ENCODE measurements at regions not wholly inside any gene's neighbourhood (a gene's known extent, or its start where the extent isn't known, plus 50 kb on each side); places are given as distances from the start of the nearest gene placed in this dataset.

GRCh38 chr10:44803862-44804261 lies 107.3 kb upstream of the TMEM72 start:
- Histone ChIP-seq H3K4me3 (no peak overlapping the region), H3K4me2 (no peak overlapping the region), H3K9ac (no peak overlapping the region), H3K27me3 (no peaks in the 10 kb centered on the region), H3K9me3 (0 out of 2 replicates have a peak, but pooled peaks cover 2% of the 10 kb centered on the region), H4K20me1 (no peaks in the 10 kb centered on the region), H3K27ac (no peak overlapping the region), H3K36me3 (no peaks in the 10 kb centered on the region), H3K4me1 (peaks cover 24% of the 10 kb centered on the region)
- TF ChIP-seq Cebpa-rat (IDR thresholded peaks at IDR 0.05): no peak

GRCh38 chr10:44804661-44805060 lies 106.5 kb upstream of the TMEM72 start:
- no peaks in the 10 kb centered on the region for H3K36me3 ChIP-seq
- no peak for TF ChIP-seq Cebpa-rat (IDR thresholded peaks at IDR 0.05)
- H3K4me1 ChIP-seq: peaks cover 24% of the 10 kb centered on the region
- H3K9me3 ChIP-seq: 0 out of 2 replicates have a peak, but pooled peaks cover 4% of the 10 kb centered on the region
- H4K20me1 ChIP-seq: no peaks in the 10 kb centered on the region
- no peaks in the 10 kb centered on the region for H3K27me3 ChIP-seq
- no peak overlapping the region for H3K4me3 ChIP-seq
- no peak overlapping the region for H3K4me2 ChIP-seq
- H3K27ac ChIP-seq: no peak overlapping the region
- no peak overlapping the region for H3K9ac ChIP-seq

GRCh38 chr10:44805466-44806210 lies 105.5 kb upstream of the TMEM72 start:
- no peak for TF ChIP-seq Cebpa-rat (IDR thresholded peaks at IDR 0.05)
- H3K4me1 ChIP-seq: peaks cover 17% of the 10 kb centered on the region
- H3K4me2 ChIP-seq: 0 out of 2 replicates have a peak overlapping the region, but pooled peaks have one; percentile 10
- 0 out of 2 replicates have a peak, but pooled peaks cover 4% of the 10 kb centered on the region for H3K9me3 ChIP-seq
- H3K4me3 ChIP-seq: no peak overlapping the region
- H3K36me3 ChIP-seq: no peaks in the 10 kb centered on the region
- H3K9ac ChIP-seq: no peak overlapping the region
- no peaks in the 10 kb centered on the region for H3K27me3 ChIP-seq
- H4K20me1 ChIP-seq: no peaks in the 10 kb centered on the region
- no peak overlapping the region for H3K27ac ChIP-seq

GRCh38 chr10:44806950-44807349 lies 104.2 kb upstream of the TMEM72 start:
- H3K9me3 ChIP-seq: 0 out of 2 replicates have a peak, but pooled peaks cover 4% of the 10 kb centered on the region
- H3K27ac ChIP-seq: no peak overlapping the region
- H3K4me2 ChIP-seq: no peak overlapping the region; the same call in 1 of the 2 replicates

GRCh38 chr10:44807451-44807850 lies 103.7 kb upstream of the TMEM72 start:
- TF ChIP-seq Cebpa-rat (IDR thresholded peaks at IDR 0.05): no peak
- Histone ChIP-seq H4K20me1 (no peaks in the 10 kb centered on the region), H3K9ac (no peak overlapping the region), H3K4me2 (no peak overlapping the region), H3K9me3 (0 out of 2 replicates have a peak, but pooled peaks cover 4% of the 10 kb centered on the region), H3K4me3 (no peak overlapping the region), H3K27ac (no peak overlapping the region), H3K36me3 (no peaks in the 10 kb centered on the region), H3K27me3 (no peaks in the 10 kb centered on the region), H3K4me1 (peaks cover 17% of the 10 kb centered on the region)

More at GRCh38 chr10:44806950-44807349, 104.2 kb upstream of the TMEM72 start:
- Histone ChIP-seq H3K27me3 (no peaks in the 10 kb centered on the region), H4K20me1 (no peaks in the 10 kb centered on the region), H3K4me3 (no peak overlapping the region), H3K9ac (no peak overlapping the region), H3K36me3 (no peaks in the 10 kb centered on the region), H3K4me1 (peaks cover 17% of the 10 kb centered on the region)
- TF ChIP-seq Cebpa-rat (IDR thresholded peaks at IDR 0.05): no peak

GRCh38 chr10:44809647-44810046 lies 101.5 kb upstream of the TMEM72 start:
- TF ChIP-seq Cebpa-rat (IDR thresholded peaks at IDR 0.05): no peak
- H3K9ac ChIP-seq: no peak overlapping the region
- no peak overlapping the region for H3K27ac ChIP-seq
- H3K4me1 ChIP-seq: peaks cover 17% of the 10 kb centered on the region
- H3K27me3 ChIP-seq: no peaks in the 10 kb centered on the region
- H3K9me3 ChIP-seq: 0 out of 2 replicates have a peak, but pooled peaks cover 4% of the 10 kb centered on the region
- H3K4me2 ChIP-seq: no peak overlapping the region
- H4K20me1 ChIP-seq: no peaks in the 10 kb centered on the region
- no peaks in the 10 kb centered on the region for H3K36me3 ChIP-seq
- H3K4me3 ChIP-seq: no peak overlapping the region

- no peaks in the 10 kb centered on the region for H3K36me3 ChIP-seq
- H3K9ac ChIP-seq: no peak overlapping the region
- H3K27ac ChIP-seq: no peak overlapping the region
- no peak for TF ChIP-seq Cebpa-rat (IDR thresholded peaks at IDR 0.05)
- 0 out of 2 replicates have a peak, but pooled peaks cover 4% of the 10 kb centered on the region for H3K9me3 ChIP-seq
- H3K4me1 ChIP-seq: 0 out of 2 replicates have a peak, but pooled peaks cover 7% of the 10 kb centered on the region
- H3K4me3 ChIP-seq: no peak overlapping the region
- no peak overlapping the region for H3K4me2 ChIP-seq
- no peaks in the 10 kb centered on the region for H3K27me3 ChIP-seq
- no peaks in the 10 kb centered on the region for H4K20me1 ChIP-seq
These were observed 100.1 kb upstream of the TMEM72 start for GRCh38 chr10:44811072-44811471.

- Histone ChIP-seq H3K4me3 (no peak overlapping the region), H3K27me3 (no peaks in the 10 kb centered on the region), H4K20me1 (no peaks in the 10 kb centered on the region), H3K4me2 (no peak overlapping the region), H3K9me3 (0 out of 2 replicates have a peak, but pooled peaks cover 4% of the 10 kb centered on the region), H3K36me3 (no peaks in the 10 kb centered on the region), H3K27ac (no peak overlapping the region), H3K9ac (no peak overlapping the region), H3K4me1 (peaks cover 7% of the 10 kb centered on the region)
- TF ChIP-seq Cebpa-rat (IDR thresholded peaks at IDR 0.05): no peak
These were observed 97.9 kb upstream of the TMEM72 start for GRCh38 chr10:44813201-44813600.

GRCh38 chr10:44814929-44815328 lies 96.2 kb upstream of the TMEM72 start:
- peaks cover 4% of the 10 kb centered on the region; the same call in 1 of the 2 replicates for H3K9me3 ChIP-seq
- TF ChIP-seq Cebpa-rat (IDR thresholded peaks at IDR 0.05): no peak
- no peak overlapping the region for H3K4me3 ChIP-seq
- H3K4me1 ChIP-seq: peaks cover 20% of the 10 kb centered on the region
- H3K9ac ChIP-seq: no peak overlapping the region
- H4K20me1 ChIP-seq: no peaks in the 10 kb centered on the region
- H3K27ac ChIP-seq: no peak overlapping the region
- no peaks in the 10 kb centered on the region for H3K27me3 ChIP-seq
- H3K4me2 ChIP-seq: no peak overlapping the region
- no peaks in the 10 kb centered on the region for H3K36me3 ChIP-seq

GRCh38 chr10:44818041-44818649 lies 93.0 kb upstream of the TMEM72 start:
- Histone ChIP-seq H3K4me1 (peaks cover 50% of the 10 kb centered on the region), H3K36me3 (no peaks in the 10 kb centered on the region), H3K9ac (no peak overlapping the region), H4K20me1 (no peaks in the 10 kb centered on the region), H3K9me3 (peaks cover 4% of the 10 kb centered on the region; the same call in 1 of the 2 replicates), H3K4me2 (0 out of 2 replicates have a peak overlapping the region, but pooled peaks have one; percentile 7), H3K27ac (peak overlapping the region; percentile 62), H3K4me3 (no peak overlapping the region), H3K27me3 (no peaks in the 10 kb centered on the region)
- TF ChIP-seq Cebpa-rat (IDR thresholded peaks at IDR 0.05): no peak

Data from BLaER1 (cell line).